Epithelial cell of esophagus (primary cell): ENCODE measurements at regions not wholly inside any gene's neighbourhood (a gene's known extent, or its start where the extent isn't known, plus 50 kb on each side); places are given as distances from the start of the nearest gene placed in this dataset.
A peak's percentile ranks its signal among the peaks of the same experiment; 100 is the strongest.

Experiments
- DNase-seq: peaks from one replicate; pipeline ENCODE4 v3.0.0; 2010; ENCODE audit warnings: low read depth
- H3K4me3 ChIP-seq: 2 replicates; pipeline ENCODE4 v1.5.1; 2011; ENCODE audit warnings: mild to moderate bottlenecking, low read length, control low read depth
- CTCF ChIP-seq: IDR thresholded peaks from 2 replicates; pipeline ENCODE4 v1.5.1; 2011; ENCODE audit warnings: low read depth, mild to moderate bottlenecking, low read length, control low read depth, inconsistent platforms; ENCODE audit not compliant: insufficient read depth; ENCODE audit errors: missing control alignments

GRCh38 chr5:54897001-54897400 is 88.4 kb downstream of the ESM1 start:
- DNase-seq, result no peak
- TF ChIP-seq CTCF, result no peak
- no peak overlapping the region for H3K4me3 ChIP-seq

GRCh38 chr5:54895816-54896341 is 89.5 kb downstream of the ESM1 start:
- DNase-seq, result peak; percentile 76
- TF ChIP-seq CTCF, result peak; percentile 81
- H3K4me3 ChIP-seq, result no peak overlapping the region

GRCh38 chr5:54894957-54895815 is 90.2 kb downstream of the ESM1 start:
- no peak for TF ChIP-seq CTCF
- H3K4me3 ChIP-seq, result no peak overlapping the region

GRCh38 chr5:54889826-54890225 is 95.6 kb downstream of the ESM1 start:
- DNase-seq, result peak; percentile 85
- TF ChIP-seq CTCF, result no peak
- H3K4me3 ChIP-seq, result no peak overlapping the region

More at GRCh38 chr5:54894957-54895815, 90.2 kb downstream of the ESM1 start:
- no peak for DNase-seq

- no peak for TF ChIP-seq CTCF
- no peak for DNase-seq
- H3K4me3 ChIP-seq, result no peak overlapping the region
These were observed 97.7 kb downstream of the ESM1 start for GRCh38 chr5:54887663-54888062.

- no peak for DNase-seq
- no peak for TF ChIP-seq CTCF
- no peak overlapping the region for H3K4me3 ChIP-seq
These were observed 98.5 kb downstream of the ESM1 start for GRCh38 chr5:54886866-54887265.
